GM04504 (cell line): ENCODE measurements at regions not wholly inside any gene's neighbourhood (a gene's known extent, or its start where the extent isn't known, plus 50 kb on each side); places are given as distances from the start of the nearest gene placed in this dataset.

ENCODE experiments used
- DNase-seq: peaks from one replicate; pipeline ENCODE4 v3.0.0-alpha.2; 2012; ENCODE audit warnings: low read depth

DNA sequence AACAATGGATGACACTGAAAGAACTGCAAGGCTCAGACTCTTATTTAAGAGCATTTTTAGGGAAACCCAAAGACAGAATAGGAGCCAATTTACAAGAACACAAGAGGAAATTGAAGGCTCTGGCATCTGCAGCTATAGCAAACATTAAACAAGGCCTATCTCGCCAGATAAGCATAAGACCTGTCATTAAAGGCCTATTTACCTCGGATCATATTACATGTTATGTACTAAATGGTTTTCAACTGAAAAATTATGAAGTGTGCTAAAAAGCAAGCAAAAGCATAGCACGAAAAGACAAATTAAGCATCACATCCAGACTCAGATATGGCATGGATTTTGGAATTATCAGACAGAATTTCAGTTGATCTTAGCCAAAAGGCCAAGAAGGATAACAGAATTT lies 617.1 kb downstream of the SQOR start:
- DNase-seq = no peak

DNA sequence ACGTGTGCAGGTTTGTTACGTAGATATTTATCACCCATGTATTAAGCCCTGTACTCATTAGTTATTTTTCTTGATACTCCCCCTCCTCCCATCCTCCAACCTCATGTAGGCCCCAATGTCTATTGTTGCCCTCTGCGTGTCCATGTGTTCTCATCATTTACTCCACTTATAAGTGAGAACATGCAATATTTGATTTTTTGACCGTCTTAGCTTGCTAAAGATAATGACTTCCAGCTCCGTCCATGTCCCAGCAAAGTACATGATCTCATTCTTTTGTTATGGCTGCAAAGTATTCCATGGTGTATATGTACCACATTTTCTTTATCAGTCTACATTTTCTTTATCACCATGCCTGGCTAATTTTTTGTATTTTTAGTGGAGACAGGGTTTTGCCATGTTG lies 623.2 kb downstream of the SQOR start:
- DNase-seq = no peak

DNA sequence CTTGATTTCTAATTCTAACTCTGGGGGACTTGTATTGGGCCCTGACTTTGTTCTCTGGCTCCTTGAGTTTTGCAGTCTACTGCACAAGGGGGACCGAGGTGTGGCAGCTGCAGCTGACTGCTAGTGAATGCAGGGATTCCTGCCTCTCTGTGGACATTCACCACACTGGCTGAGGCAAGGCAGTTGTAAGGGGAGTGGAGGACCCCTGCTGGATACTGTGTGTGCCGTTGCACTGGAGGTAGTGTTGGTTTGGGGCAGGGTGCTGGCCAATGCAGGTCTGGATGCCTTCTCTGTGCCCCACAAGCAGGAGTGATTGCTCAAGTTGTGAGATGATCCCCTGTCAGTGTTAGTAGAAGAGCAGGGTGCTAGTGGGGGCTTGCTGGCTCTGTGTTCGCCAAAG lies 626.1 kb downstream of the SQOR start:
- DNase-seq = no peak

- DNase-seq = no peak
Observed at GRCh38 chr15:46265664-46266347, 631.0 kb downstream of the SQOR start.

DNA sequence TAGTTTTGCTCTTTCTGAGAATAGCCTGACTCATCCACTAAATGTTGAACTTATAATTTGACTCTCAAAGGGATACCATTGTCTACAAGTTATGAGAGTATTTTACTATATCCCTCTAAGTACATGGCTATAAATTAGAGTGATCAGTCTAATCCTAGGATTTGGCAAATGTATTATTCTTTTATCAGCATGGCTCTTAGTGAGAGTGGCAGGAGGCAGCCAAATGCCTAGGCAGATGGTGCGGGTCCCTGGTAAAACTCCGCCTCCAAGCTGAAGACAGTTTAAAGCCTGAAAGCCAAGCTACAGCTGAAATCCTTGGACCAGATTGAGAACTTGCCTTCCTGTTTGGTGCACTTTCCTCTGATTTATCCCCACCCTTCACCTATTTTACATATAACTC lies 631.8 kb downstream of the SQOR start:
- DNase-seq = no peak

GRCh38 chr15:46270481-46271147 lies 635.8 kb downstream of the SQOR start:
- DNase-seq = no peak

GRCh38 chr15:46275701-46276100 lies 640.9 kb downstream of the SQOR start:
- DNase-seq = no peak

- no peak for DNase-seq
Observed at GRCh38 chr15:46277451-46277850, 642.6 kb downstream of the SQOR start.

- DNase-seq = no peak
Observed at GRCh38 chr15:46278062-46278461, 643.2 kb downstream of the SQOR start.

- DNase-seq = no peak
Observed at GRCh38 chr15:46278486-46279090, 643.8 kb downstream of the SQOR start.

- no peak for DNase-seq
Observed at GRCh38 chr15:46280762-46281542, 646.1 kb downstream of the SQOR start.

- DNase-seq = no peak
Observed at GRCh38 chr15:46293550-46293949, 658.7 kb downstream of the SQOR start.

DNA sequence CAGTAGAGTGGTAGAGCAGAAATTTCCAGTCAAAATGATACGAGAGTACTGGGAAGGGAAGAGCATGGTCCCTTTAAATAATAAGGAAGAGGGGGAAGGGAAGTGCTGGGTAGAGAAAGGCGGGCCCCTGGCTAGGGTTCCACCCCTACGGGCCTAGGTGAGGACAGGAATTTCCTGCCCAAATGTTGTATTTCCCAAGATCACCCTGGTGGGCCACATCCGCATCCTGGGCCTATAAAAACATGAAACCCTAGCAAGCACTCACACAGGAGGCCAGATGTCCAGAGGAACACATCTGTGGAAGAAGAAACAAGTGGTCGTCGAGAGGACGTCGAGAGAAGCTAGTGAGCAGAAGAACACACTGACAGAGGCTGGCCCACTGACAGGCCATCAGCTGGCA lies 661.2 kb downstream of the SQOR start:
- DNase-seq = no peak

GRCh38 chr15:46296797-46297196 lies 662.0 kb downstream of the SQOR start:
- DNase-seq = no peak

GRCh38 chr15:46297766-46298165 lies 662.9 kb downstream of the SQOR start:
- DNase-seq = no peak

DNA sequence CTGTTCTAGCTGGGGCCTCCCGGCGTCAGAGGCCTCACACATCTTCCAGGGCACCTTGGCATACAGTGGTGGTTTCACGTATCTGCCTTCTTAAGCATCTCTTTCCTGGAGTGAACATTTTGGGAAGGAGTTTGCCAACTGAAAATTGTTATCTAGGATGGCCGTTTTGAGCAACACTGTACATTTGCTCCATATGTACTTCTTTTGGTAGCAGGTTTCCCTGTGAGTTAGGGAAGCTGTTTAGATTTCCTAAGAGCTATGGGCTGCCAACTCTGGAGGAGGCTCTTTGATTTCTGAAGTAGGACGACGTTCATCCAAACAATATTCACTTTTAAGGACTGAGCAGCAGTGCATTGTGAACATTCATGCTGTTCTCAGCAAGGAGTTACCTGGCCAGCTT lies 665.9 kb downstream of the SQOR start:
- DNase-seq = no peak

DNA sequence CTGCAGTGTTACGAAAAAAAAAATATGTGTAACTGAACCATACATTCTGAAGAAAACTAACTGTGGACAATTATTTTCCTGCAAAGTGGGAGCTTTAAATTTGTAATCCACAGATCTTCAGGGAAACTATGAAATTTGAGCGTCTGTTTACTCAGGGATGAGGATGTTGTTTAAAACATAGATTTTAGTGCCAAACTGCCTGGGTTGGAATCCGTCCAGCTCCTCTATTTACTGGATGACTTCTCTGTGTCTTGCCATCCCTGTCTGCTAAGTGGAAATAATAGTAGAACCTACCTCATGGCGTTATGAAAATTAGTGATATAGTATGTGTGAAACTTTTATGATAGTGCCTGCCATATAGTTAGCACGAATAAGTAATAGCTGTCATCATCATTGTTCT lies 666.5 kb downstream of the SQOR start:
- DNase-seq = no peak

DNA sequence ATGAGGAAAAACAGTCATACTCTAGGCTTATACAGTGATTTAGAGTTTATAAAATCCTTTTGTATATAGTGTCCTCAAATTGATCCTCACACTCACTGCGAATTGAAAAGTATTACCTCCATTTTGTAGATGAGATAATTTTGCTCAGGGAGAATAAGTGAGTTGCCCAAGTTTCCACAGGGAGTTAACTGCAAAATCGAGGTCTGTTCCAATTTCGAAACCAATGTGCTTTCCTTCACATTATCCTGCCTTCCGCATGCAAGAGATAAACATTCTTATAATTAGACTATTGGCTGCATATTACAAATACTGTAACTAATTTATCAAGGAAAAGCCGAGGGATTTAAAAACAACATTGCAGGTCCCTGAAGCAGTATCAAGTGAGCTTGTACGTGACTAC lies 667.0 kb downstream of the SQOR start:
- no peak for DNase-seq

- DNase-seq = no peak
Observed at GRCh38 chr15:46304321-46304720, 669.5 kb downstream of the SQOR start.

DNA sequence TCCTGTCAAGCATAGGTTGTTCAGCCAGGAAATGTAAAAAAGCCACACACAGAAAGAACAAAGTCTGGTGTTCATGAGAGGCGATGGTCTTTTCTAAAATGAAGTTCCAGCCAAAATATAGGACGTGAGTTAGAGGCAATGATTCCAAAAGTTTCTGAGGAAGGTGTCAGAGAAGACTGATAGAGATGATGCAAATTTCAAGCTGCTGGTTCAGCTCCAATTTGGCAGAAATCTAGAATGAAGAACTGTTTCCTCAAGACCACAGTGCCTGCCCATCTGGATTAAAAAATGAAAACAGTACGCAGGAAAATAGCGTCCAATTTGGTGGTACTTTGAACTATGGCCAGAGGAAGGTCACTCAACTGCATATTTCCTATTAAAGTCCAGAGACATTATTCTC lies 672.9 kb downstream of the SQOR start:
- no peak for DNase-seq

- no peak for DNase-seq
Observed at GRCh38 chr15:46309914-46310313, 675.1 kb downstream of the SQOR start.

- DNase-seq = peak; percentile 38
Observed at GRCh38 chr15:46312133-46312740, 677.4 kb downstream of the SQOR start.
